ENCODE measurements at regions not wholly inside any gene's neighbourhood (a gene's known extent, or its start where the extent isn't known, plus 50 kb on each side); places are given as distances from the start of the nearest gene placed in this dataset.
A peak's percentile ranks its signal among the peaks of the same experiment; 100 is the strongest.

GRCh38 chr9:126556560-126557250, 57.0 kb upstream of the LMX1B start:
- DNase-seq (ENCODE audit: low read depth in 2 of 2): no peak

GRCh38 chr9:126558051-126558665, 55.6 kb upstream of the LMX1B start:
- peak; percentile 47 to 57 for DNase-seq (ENCODE audit: low read depth in 2 of 2)

DNA sequence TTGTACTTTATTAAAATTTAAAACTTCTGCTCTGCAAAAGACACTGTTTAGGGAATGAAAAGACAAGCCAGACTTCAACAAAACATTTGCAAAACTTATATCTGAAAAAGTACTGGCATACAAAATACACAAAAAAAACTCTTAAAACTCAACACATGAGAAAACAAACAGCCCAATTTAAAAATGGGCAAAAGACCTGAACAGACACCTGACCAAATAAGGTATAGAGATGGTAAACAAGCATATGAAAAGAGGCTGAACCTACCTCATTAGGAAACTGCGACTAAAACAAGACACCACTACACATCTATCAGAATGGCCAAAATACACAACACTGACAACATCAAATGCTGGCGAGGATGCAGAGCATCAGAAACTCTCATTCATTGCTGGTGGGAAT, 54.4 kb upstream of the LMX1B start:
- no peak for DNase-seq (ENCODE audit: low read depth in 2 of 2)

- DNase-seq (ENCODE audit: low read depth in 2 of 2): no peak
These were observed 52.1 kb upstream of the LMX1B start for GRCh38 chr9:126561582-126561981.

- DNase-seq (ENCODE audit: low read depth in 2 of 2): no peak
These were observed 50.2 kb upstream of the LMX1B start for GRCh38 chr9:126563556-126563955.

All from stimulated activated CD4-positive, alpha-beta T cell treated with anti-CD3 and anti-CD28 coated beads, Interleukin-4, amount 100 ng/mL, for 48 hours (primary cell).